ENCODE measurements at regions not wholly inside any gene's neighbourhood (a gene's known extent, or its start where the extent isn't known, plus 50 kb on each side); places are given as distances from the start of the nearest gene placed in this dataset.

DNA sequence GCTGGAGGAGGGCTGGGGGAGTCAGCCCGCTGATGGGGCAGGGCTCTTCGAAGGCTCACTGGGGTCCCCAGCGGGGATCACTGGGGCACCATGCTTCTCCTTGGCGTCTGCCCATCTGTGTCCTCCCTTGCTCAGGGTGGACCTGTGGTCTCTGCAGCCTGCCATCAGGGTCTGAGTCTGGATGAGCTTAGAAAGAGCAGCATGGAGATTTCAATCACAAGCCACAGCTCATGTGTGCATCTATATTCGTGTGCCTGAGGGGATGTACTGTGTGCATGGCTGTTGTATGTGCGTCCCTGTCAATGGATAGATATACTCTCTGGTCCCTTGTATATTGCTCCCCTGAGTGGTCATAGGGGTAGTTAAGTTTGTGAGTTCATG lies 126.6 kb upstream of the SDK2 start:
- H3K36me3 ChIP-seq (ENCODE audit: low read depth) = no peaks in the 10 kb centered on the region
- no peak for TF ChIP-seq CTCF (IDR thresholded peaks at IDR 0.05)
- H3K9me3 ChIP-seq = no peaks in the 10 kb centered on the region
- no peaks in the 10 kb centered on the region for H3K4me1 ChIP-seq (ENCODE audit: low read depth)
- no peak overlapping the region for H3K4me3 ChIP-seq
- ATAC-seq (no peak), DNase-seq (no peak)
- intact Hi-C loops (cut with DNase I, micrococcal nuclease) = no loop called here

DNA sequence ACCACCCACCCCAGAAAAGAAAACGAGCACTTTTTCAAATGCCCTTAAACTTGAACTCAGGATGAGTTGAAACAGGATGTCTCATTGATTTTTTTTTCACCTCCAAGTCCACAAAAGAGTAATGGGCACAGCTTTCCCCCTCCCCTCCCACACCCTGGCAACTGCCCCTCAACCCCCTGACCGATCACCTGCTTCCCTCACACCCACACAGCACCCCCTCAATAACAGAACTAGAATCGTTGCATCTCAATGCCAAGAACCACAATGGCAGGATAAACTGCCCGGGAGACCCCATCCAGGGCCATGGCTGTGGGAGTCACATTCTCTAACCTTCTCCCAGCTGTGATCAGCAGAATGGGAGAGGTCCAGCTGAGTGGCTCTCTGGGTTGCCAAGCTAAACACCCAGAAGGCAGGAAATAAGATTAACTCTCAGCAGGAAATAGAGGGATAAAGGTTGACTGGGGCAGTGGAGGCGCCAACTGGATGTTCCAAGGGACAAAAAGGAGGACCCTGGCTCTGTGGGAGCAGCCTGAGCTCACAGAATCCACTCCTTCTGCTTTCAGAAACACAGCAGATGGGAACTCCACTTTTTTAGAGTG lies 128.0 kb upstream of the SDK2 start:
- no peak overlapping the region for H3K4me3 ChIP-seq
- intact Hi-C loops (cut with DNase I, micrococcal nuclease) = no loop called here
- no peaks in the 10 kb centered on the region for H3K9me3 ChIP-seq
- DNase-seq (no peak), ATAC-seq (no peak)
- H3K4me1 ChIP-seq (ENCODE audit: low read depth) = no peaks in the 10 kb centered on the region
- no peak for TF ChIP-seq CTCF (IDR thresholded peaks at IDR 0.05)
- H3K36me3 ChIP-seq (ENCODE audit: low read depth) = no peaks in the 10 kb centered on the region

DNA sequence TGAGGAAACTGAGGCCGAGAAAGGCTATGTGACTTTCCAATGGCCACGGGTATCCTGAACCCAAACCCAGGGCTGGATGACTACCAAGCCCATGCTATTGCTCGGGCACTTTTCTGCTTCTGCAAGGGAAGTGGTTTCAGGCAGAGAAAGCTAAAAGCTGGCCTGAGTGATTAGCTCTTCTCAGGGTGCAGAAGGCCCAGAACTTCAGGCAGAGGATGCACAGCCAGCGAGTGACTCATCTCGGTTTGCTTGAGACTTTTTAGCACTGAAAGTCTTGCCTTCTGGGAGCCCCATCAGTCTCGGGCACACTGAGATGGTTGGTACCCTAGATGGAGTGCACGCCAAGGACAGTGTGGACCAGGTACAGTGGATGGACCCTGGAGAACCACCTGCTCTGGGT lies 129.5 kb upstream of the SDK2 start:
- no peak for ATAC-seq
- Histone ChIP-seq H3K9me3 (no peaks in the 10 kb centered on the region), H3K4me1 (ENCODE audit: low read depth) (no peaks in the 10 kb centered on the region), H3K4me3 (no peak overlapping the region), H3K36me3 (ENCODE audit: low read depth) (no peaks in the 10 kb centered on the region)
- intact Hi-C loops (cut with DNase I, micrococcal nuclease) = no loop called here
- DNase-seq = no peak
- no peak for TF ChIP-seq CTCF (IDR thresholded peaks at IDR 0.05)

GRCh38 chr17:73774852-73775251 lies 130.6 kb upstream of the SDK2 start:
- Histone ChIP-seq H3K4me1 (ENCODE audit: low read depth) (no peaks in the 10 kb centered on the region), H3K9me3 (no peaks in the 10 kb centered on the region), H3K36me3 (ENCODE audit: low read depth) (no peaks in the 10 kb centered on the region), H3K4me3 (no peak overlapping the region)
- no peak for ATAC-seq
- DNase-seq = no peak
- TF ChIP-seq CTCF (IDR thresholded peaks at IDR 0.05) = no peak
- intact Hi-C loops (cut with DNase I, micrococcal nuclease) = no loop called here

DNA sequence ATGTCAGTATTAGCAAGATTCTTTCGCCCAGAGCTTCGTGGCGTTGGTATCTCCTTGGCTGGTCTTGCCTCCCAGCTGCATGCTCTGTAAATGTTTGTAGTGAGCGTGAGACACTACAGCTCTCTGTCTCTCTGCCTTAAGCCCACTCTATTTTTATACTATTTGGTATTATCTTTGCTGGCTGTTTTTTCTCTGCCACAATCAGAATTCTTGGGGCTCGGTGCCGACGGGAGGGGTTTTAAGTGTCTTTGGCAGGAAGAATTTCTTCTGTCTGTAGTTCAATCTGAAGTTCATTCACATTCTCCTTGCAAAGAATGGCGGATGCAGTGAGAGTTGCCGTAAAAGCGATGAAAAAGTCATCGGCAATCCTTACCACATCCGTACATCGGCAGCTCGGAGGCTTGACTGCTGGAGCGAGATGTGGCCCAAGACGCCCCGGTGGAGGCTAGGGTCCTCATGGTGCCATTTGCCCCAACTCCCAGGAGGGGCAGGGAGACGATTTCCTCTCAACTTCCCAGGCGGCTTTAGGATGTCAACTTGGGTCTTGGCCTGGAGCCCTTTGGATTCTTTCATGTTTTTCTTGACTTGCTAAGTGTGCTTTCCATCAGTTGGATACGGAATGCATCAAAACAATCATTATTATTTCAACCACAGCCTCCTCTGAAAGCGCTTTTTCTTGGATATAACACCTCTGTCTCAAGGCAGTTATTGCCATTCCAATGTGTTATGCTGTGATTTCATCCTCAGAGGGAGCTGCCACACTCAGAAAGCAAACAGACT lies 132.3 kb upstream of the SDK2 start:
- DNase-seq (no peak), ATAC-seq (no peak)
- no peak overlapping the region for H3K4me3 ChIP-seq
- H3K9me3 ChIP-seq = no peaks in the 10 kb centered on the region
- TF ChIP-seq CTCF (IDR thresholded peaks at IDR 0.05) = no peak
- no peaks in the 10 kb centered on the region for H3K4me1 ChIP-seq (ENCODE audit: low read depth)
- no peaks in the 10 kb centered on the region for H3K36me3 ChIP-seq (ENCODE audit: low read depth)
- intact Hi-C loops (cut with DNase I, micrococcal nuclease) = no loop called here
